IMR-90 (cell line): ENCODE measurements at regions not wholly inside any gene's neighbourhood (a gene's known extent, or its start where the extent isn't known, plus 50 kb on each side); places are given as distances from the start of the nearest gene placed in this dataset.

ENCODE experiments used
- ATAC-seq: fragments of 200-7000 bp; cut with Tn5 transposase; 2 replicates; pipeline ENCODE4 v1.9.1; 2020; ENCODE audit warnings: low read depth, mild to moderate bottlenecking, moderate library complexity
- BruUV-seq: library from RNA; stranded (reverse); fragments of 400-500 nt; replicated peaks from 2 replicates; lab custom pipeline; 2021; lab: Mats Ljungman, UMichigan
- CTCF ChIA-PET: fragments of 300-600 bp; formaldehyde crosslinking; extraction: SDS; loops from one replicate; lab custom pipeline; 2021; ENCODE audit warnings: antibody characterized with exemption; lab: Yijun Ruan, JAX
- POLR2A ChIA-PET: fragments of 300-600 bp; sonication (Branson Sonifier 250); formaldehyde crosslinking; loops from one replicate; lab custom pipeline; 2022; ENCODE audit warnings: antibody characterized with exemption; ENCODE audit not compliant: unreplicated experiment; lab: Charles Lee
- DNase-seq: peaks from one replicate; pipeline ENCODE4 v3.0.0; 2013
- H2AFZ ChIP-seq: replicated peaks from 2 replicates; pipeline ENCODE3; 2013; ENCODE audit warnings: low read length, mild to moderate bottlenecking; ENCODE audit not compliant: poor library complexity
- H2AK5ac ChIP-seq: 2 replicates; pipeline ENCODE4 v1.6.1; 2013; ENCODE audit warnings: low read depth, low read length, inconsistent platforms
- H2AK9ac ChIP-seq: replicated peaks from 2 replicates; pipeline ENCODE3; 2013; ENCODE audit warnings: mild to moderate bottlenecking, low read depth, low read length, moderate library complexity; ENCODE audit not compliant: poor library complexity
- H2BK120ac ChIP-seq: 2 replicates; pipeline ENCODE4 v1.6.1; 2013; ENCODE audit warnings: low read depth, low read length, inconsistent platforms
- H2BK15ac ChIP-seq: 3 replicates; pipeline ENCODE4 v1.6.1; 2013; ENCODE audit warnings: low read depth, low read length, inconsistent platforms
- H2BK20ac ChIP-seq: 2 replicates; pipeline ENCODE4 v1.6.1; 2013; ENCODE audit warnings: low read depth, mild to moderate bottlenecking, inconsistent platforms, low read length, moderate library complexity
- H2BK5ac ChIP-seq: 2 replicates; pipeline ENCODE4 v1.6.1; 2013; ENCODE audit warnings: mild to moderate bottlenecking, low read depth, low read length, inconsistent platforms; ENCODE audit not compliant: poor library complexity, severe bottlenecking
- H3K14ac ChIP-seq: replicated peaks from 2 replicates; pipeline ENCODE4 v1.6.1; 2013; ENCODE audit warnings: low read depth, low read length, inconsistent platforms
- H3K18ac ChIP-seq: 2 replicates; pipeline ENCODE4 v1.6.1; 2013; ENCODE audit warnings: low read depth, low read length, control low read depth
- H3K23ac ChIP-seq: 2 replicates; pipeline ENCODE4 v1.6.1; 2013; ENCODE audit warnings: low read depth, low read length, inconsistent platforms
- H3K27ac ChIP-seq: 2 replicates; pipeline ENCODE4 v1.5.1; 2013; ENCODE audit warnings: mild to moderate bottlenecking, control low read depth, low read length; ENCODE audit not compliant: insufficient read depth
- H3K27me3 ChIP-seq: 2 replicates; pipeline ENCODE4 v1.6.1; 2013; ENCODE audit warnings: low read length; ENCODE audit not compliant: control insufficient read depth, insufficient read depth
- H3K36me3 ChIP-seq: 2 replicates; pipeline ENCODE4 v1.6.1; 2013; ENCODE audit warnings: low read length, mixed read lengths; ENCODE audit not compliant: control insufficient read depth, insufficient read depth
- H3K4ac ChIP-seq: 2 replicates; pipeline ENCODE4 v1.6.1; 2013; ENCODE audit warnings: low read depth, low read length, inconsistent platforms
- H3K4me1 ChIP-seq: 2 replicates; pipeline ENCODE4 v1.6.1; 2013; ENCODE audit warnings: low read length, mixed read lengths; ENCODE audit not compliant: control insufficient read depth, insufficient read depth
- H3K4me2 ChIP-seq: 2 replicates; pipeline ENCODE4 v1.6.1; 2013; ENCODE audit warnings: low read depth, mild to moderate bottlenecking, control low read depth, low read length, moderate library complexity
- H3K4me3 ChIP-seq: 2 replicates; pipeline ENCODE4 v1.5.1; 2013; ENCODE audit warnings: low read depth, mild to moderate bottlenecking, control low read depth, low read length, moderate library complexity; ENCODE audit not compliant: insufficient read depth
- H3K56ac ChIP-seq: 2 replicates; pipeline ENCODE4 v1.6.1; 2013; ENCODE audit warnings: low read length, inconsistent platforms; ENCODE audit not compliant: insufficient read depth; ENCODE audit errors: extremely low read depth
- H3K79me1 ChIP-seq, 2 experiments: 2 replicates each; pipeline ENCODE4 v1.6.1; 2013; ENCODE audit warnings: low read length in 2 of 2, inconsistent platforms in 1 of 2, low read depth in 1 of 2
- H3K9ac ChIP-seq: 2 replicates; pipeline ENCODE4 v1.6.1; 2013; ENCODE audit warnings: low read depth, low read length, control low read depth
- H3K9me1 ChIP-seq: 2 replicates; pipeline ENCODE4 v1.6.1; 2013; ENCODE audit warnings: low read length, inconsistent platforms; ENCODE audit not compliant: insufficient read depth
- H3K9me3 ChIP-seq: 2 replicates; pipeline ENCODE4 v1.6.1; 2013; ENCODE audit warnings: low read length; ENCODE audit not compliant: control insufficient read depth, insufficient read depth
- H4K20me1 ChIP-seq: 2 replicates; pipeline ENCODE4 v1.6.1; 2013; ENCODE audit warnings: low read length, inconsistent platforms; ENCODE audit not compliant: insufficient read depth
- H4K5ac ChIP-seq: 2 replicates; pipeline ENCODE4 v1.6.1; 2013; ENCODE audit warnings: mild to moderate bottlenecking, low read depth, low read length, control low read depth
- H4K8ac ChIP-seq, 2 experiments: 2 replicates each; pipeline ENCODE4 v1.6.1; 2013; ENCODE audit warnings: low read depth in 2 of 2, low read length in 2 of 2, control low read depth in 1 of 2, inconsistent platforms in 1 of 2
- H4K91ac ChIP-seq: 2 replicates; pipeline ENCODE4 v1.6.1; 2013; ENCODE audit warnings: low read depth, low read length, inconsistent platforms; ENCODE audit not compliant: insufficient read depth
- CEBPB ChIP-seq: IDR thresholded peaks from 2 replicates; pipeline ENCODE4 v1.6.1; 2012; ENCODE audit warnings: low read depth, low read length, improper control_type of control experiment
- ELK1 ChIP-seq: fragments of 150-350 bp; IDR thresholded peaks from 2 replicates; pipeline ENCODE4 v1.6.1; 2016; ENCODE audit warnings: low read depth, mild to moderate bottlenecking, low read length, moderate library complexity, borderline replicate concordance
- MXI1 ChIP-seq: IDR thresholded peaks from 2 replicates; pipeline ENCODE4 v1.6.1; 2012; ENCODE audit warnings: low read depth, mild to moderate bottlenecking, low read length, moderate library complexity, borderline replicate concordance
- SMC3 ChIP-seq: fragments of 150-350 bp; IDR thresholded peaks from 2 replicates; pipeline ENCODE4 v1.6.1; 2016; ENCODE audit warnings: low read depth, mild to moderate bottlenecking, antibody characterized with exemption, low read length, moderate library complexity
- WGBS, 2 experiments: methylation state at CpG; one replicate each; pipeline versions ENCODE4 v1.1.5 to v1.1.7; 2013; ENCODE audit warnings: missing lambda C conversion rate in 2 of 2; ENCODE audit not compliant: insufficient read length in 1 of 2; ENCODE audit errors: extremely low coverage in 2 of 2; 5-methylcytosine and 5-hydroxymethylcytosine counted together
- dilution Hi-C: fragments of 300-500 bp; cut with HindIII; formaldehyde crosslinking; loops from one replicate; pipeline ENCODE4 v1.14.3; 2018; ENCODE audit warnings: low sequenced_read_pairs; ENCODE audit not compliant: unreplicated experiment
- in situ Hi-C: fragments of 300-500 bp; cut with MboI; formaldehyde crosslinking; loops from 3 replicates; pipeline ENCODE4 v1.14.3; 2019; ENCODE audit warnings: low sequenced_read_pairs, inconsistent platforms, mixed read lengths
- intact Hi-C: fragments of 100-400 bp; cut with micrococcal nuclease; formaldehyde crosslinking; loops from 2 replicates; pipeline ENCODE4 v1.10.0; 2022

GRCh38 chr12:126915309-126915708 is 1351.7 kb upstream of the TMEM132C start:
- Histone ChIP-seq H3K4me2 (no peak overlapping the region), H3K79me1 (no peaks in the 10 kb centered on the region), H2BK20ac (no peak overlapping the region), H3K9ac (no peak overlapping the region), H4K8ac (no peak overlapping the region), H3K4me3 (no peak overlapping the region), H3K18ac (no peak overlapping the region), H2BK120ac (no peak overlapping the region), H2AFZ (no peak overlapping the region), H2AK9ac (no peak overlapping the region), H3K4me1 (no peaks in the 10 kb centered on the region), H3K27me3 (no peaks in the 10 kb centered on the region), H3K9me3 (peaks cover 8% of the 10 kb centered on the region), H3K56ac (no peak overlapping the region), H2AK5ac (no peak overlapping the region), H3K9me1 (no peaks in the 10 kb centered on the region), H3K36me3 (no peaks in the 10 kb centered on the region), H3K27ac (no peak overlapping the region), H3K4ac (no peak overlapping the region), H4K91ac (no peak overlapping the region), H2BK15ac (no peak overlapping the region), H4K5ac (no peak overlapping the region), H4K20me1 (no peaks in the 10 kb centered on the region), H2BK5ac (no peak overlapping the region), H3K23ac (no peak overlapping the region), H3K14ac (no peak overlapping the region)
- dilution Hi-C loops (no loop called here), in situ Hi-C loops (no loop called here), intact Hi-C loops (no loop called here)
- ChIA-PET CTCF (no interaction called here), POLR2A (no interaction called here)
- 33% methylated on average over 2 of the region's 6 CpGs; no CpG with 5 or more reads in 1 of the 2 experiments for WGBS, 2 experiments
- TF ChIP-seq MXI1 (no peak), SMC3 (no peak), ELK1 (no peak), CEBPB (no peak)
- DNase-seq (no peak), ATAC-seq (no peak)
- BruUV-seq = no TSS peak
